ENCODE measurements at regions not wholly inside any gene's neighbourhood (a gene's known extent, or its start where the extent isn't known, plus 50 kb on each side); places are given as distances from the start of the nearest gene placed in this dataset.
A peak's percentile ranks its signal among the peaks of the same experiment; 100 is the strongest.

- no peak for DNase-seq
Measured at GRCh38 chr13:31964168-31964567, 67.4 kb upstream of the FRY start.

- DNase-seq = peak; percentile 12 to 14
Measured at GRCh38 chr13:31965361-31966066, 66.1 kb upstream of the FRY start.

- no peak for DNase-seq
Measured at GRCh38 chr13:31967155-31967554, 64.4 kb upstream of the FRY start.

- no peak for DNase-seq
Measured at GRCh38 chr13:31968473-31968872, 63.1 kb upstream of the FRY start.

GRCh38 chr13:31970231-31970930 is 61.2 kb upstream of the FRY start:
- DNase-seq = no peak

- no peak for DNase-seq
Measured at GRCh38 chr13:31972453-31972852, 59.1 kb upstream of the FRY start.

GRCh38 chr13:31978021-31978420 is 53.6 kb upstream of the FRY start:
- DNase-seq = no peak

- no peak for DNase-seq
Measured at GRCh38 chr13:31980830-31981229, 50.7 kb upstream of the FRY start.

All from NCI-H526 (cell line).